ENCODE measurements at regions not wholly inside any gene's neighbourhood (a gene's known extent, or its start where the extent isn't known, plus 50 kb on each side); places are given as distances from the start of the nearest gene placed in this dataset.

DNA sequence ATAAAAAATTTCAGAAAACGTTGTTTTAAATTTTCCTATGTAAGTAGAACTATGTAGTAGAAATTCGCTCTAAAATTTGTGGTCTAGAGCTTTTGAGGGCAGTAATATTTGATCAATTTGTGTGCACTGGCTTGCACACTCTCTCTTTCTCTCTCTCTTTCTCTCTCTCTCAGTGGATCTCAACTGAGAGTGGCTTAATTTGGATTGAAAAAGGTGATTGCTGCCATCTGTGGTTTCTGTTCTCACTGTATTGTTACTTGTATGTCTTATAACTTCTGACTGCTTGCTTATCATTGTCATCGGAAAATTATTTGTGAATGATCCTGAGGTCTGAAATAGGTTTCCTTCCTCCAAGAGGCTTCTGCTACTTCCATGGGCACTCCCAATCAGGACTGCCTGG lies 368.2 kb downstream of the KCTD16 start:
- TF ChIP-seq, protein P1, sequence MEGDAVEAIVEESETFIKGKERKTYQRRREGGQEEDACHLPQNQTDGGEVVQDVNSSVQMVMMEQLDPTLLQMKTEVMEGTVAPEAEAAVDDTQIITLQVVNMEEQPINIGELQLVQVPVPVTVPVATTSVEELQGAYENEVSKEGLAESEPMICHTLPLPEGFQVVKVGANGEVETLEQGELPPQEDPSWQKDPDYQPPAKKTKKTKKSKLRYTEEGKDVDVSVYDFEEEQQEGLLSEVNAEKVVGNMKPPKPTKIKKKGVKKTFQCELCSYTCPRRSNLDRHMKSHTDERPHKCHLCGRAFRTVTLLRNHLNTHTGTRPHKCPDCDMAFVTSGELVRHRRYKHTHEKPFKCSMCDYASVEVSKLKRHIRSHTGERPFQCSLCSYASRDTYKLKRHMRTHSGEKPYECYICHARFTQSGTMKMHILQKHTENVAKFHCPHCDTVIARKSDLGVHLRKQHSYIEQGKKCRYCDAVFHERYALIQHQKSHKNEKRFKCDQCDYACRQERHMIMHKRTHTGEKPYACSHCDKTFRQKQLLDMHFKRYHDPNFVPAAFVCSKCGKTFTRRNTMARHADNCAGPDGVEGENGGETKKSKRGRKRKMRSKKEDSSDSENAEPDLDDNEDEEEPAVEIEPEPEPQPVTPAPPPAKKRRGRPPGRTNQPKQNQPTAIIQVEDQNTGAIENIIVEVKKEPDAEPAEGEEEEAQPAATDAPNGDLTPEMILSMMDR (IDR thresholded peaks at IDR 0.05; ENCODE audit: insufficient read depth, low read depth, low read length) = no peak
- TF ChIP-seq EZH2 (IDR thresholded peaks at IDR 0.05; ENCODE audit: insufficient read depth, low read length) = no peak

Measured in astrocyte (in vitro differentiated cells and primary cell).